ENCODE measurements at regions not wholly inside any gene's neighbourhood (a gene's known extent, or its start where the extent isn't known, plus 50 kb on each side); places are given as distances from the start of the nearest gene placed in this dataset.

GRCh38 chr9:89234205-89235067, 55.8 kb upstream of the SHC3 start:
- DNase-seq, result no peak

- no peak for DNase-seq
Measured at GRCh38 chr9:89236955-89237573, 58.4 kb upstream of the SHC3 start.

- DNase-seq, result no peak
Measured at GRCh38 chr9:89238424-89238823, 59.8 kb upstream of the SHC3 start.

GRCh38 chr9:89243296-89244061, 64.9 kb upstream of the SHC3 start:
- no peak for DNase-seq

GRCh38 chr9:89246840-89247239, 64.2 kb upstream of the CKS2 start:
- DNase-seq, result no peak

GRCh38 chr9:89247431-89248353, 63.3 kb upstream of the CKS2 start:
- no peak for DNase-seq

- DNase-seq, result no peak
Measured at GRCh38 chr9:89249001-89249400, 62.0 kb upstream of the CKS2 start.

GRCh38 chr9:89252651-89253267, 58.2 kb upstream of the CKS2 start:
- DNase-seq, result no peak

- no peak for DNase-seq
Measured at GRCh38 chr9:89254058-89254772, 56.8 kb upstream of the CKS2 start.

- DNase-seq, result no peak
Measured at GRCh38 chr9:89254773-89255125, 56.2 kb upstream of the CKS2 start.

- no peak for DNase-seq
Measured at GRCh38 chr9:89256225-89256624, 54.8 kb upstream of the CKS2 start.

GRCh38 chr9:89256642-89257041, 54.4 kb upstream of the CKS2 start:
- peak; percentile 35 for DNase-seq

- no peak for DNase-seq
Measured at GRCh38 chr9:89260525-89260924, 50.5 kb upstream of the CKS2 start.

Data from NCI-H345 (cell line).